ENCODE measurements at regions not wholly inside any gene's neighbourhood (a gene's known extent, or its start where the extent isn't known, plus 50 kb on each side); places are given as distances from the start of the nearest gene placed in this dataset.

GRCh38 chr18:47427923-47428637 is 176.6 kb upstream of the SKOR2 start:
- CTCF ChIA-PET: no interaction called here
- no peak overlapping the region for H3K27ac ChIP-seq (ENCODE audit: low read depth in 1 of 2, low read length in 2 of 2)

GRCh38 chr18:47427072-47427471 is 175.6 kb upstream of the SKOR2 start:
- no peak overlapping the region for H3K27ac ChIP-seq (ENCODE audit: low read depth in 1 of 2, low read length in 2 of 2)
- H3K4me1 ChIP-seq (ENCODE audit: insufficient read depth, low read length): no peaks in the 10 kb centered on the region
- intact Hi-C loops (cut with DNase I, micrococcal nuclease): no loop called here
- DNase-seq (no peak), ATAC-seq (ENCODE audit: poor library complexity) (no peak)
- Mint-ChIP-seq H3K27ac (no peak overlapping the region), H3K27me3 (no peaks in the 10 kb centered on the region), H3K4me1 (ENCODE audit: low read depth) (no peaks in the 10 kb centered on the region), H3K9me3 (no peaks in the 10 kb centered on the region), H3K4me3 (no peak overlapping the region), H3K36me3 (ENCODE audit: low read depth) (no peaks in the 10 kb centered on the region)
- no peaks in the 10 kb centered on the region for H3K36me3 ChIP-seq (ENCODE audit: insufficient read depth, low read length)
- H3K9me3 ChIP-seq (ENCODE audit: control insufficient read depth in 1 of 2, insufficient read depth in 1 of 2, low read length in 2 of 2): peaks cover 0 to 3% of the 10 kb centered on the region in 2 experiments
- no peak for TF ChIP-seq CTCF (IDR thresholded peaks at IDR 0.05)
- ChIA-PET POLR2A (no interaction called here), CTCF (no interaction called here)
- H3K4me3 ChIP-seq (ENCODE audit: low read length): no peak overlapping the region
- no peaks in the 10 kb centered on the region for H3K27me3 ChIP-seq (ENCODE audit: control insufficient read depth in 1 of 2, insufficient read depth in 2 of 2, low read length in 2 of 2)

More at GRCh38 chr18:47427923-47428637, 176.6 kb upstream of the SKOR2 start:
- DNase-seq (no peak), ATAC-seq (ENCODE audit: poor library complexity) (no peak)
- POLR2A ChIA-PET: no interaction called here
- H3K9me3 Mint-ChIP-seq: no peaks in the 10 kb centered on the region
- intact Hi-C loops (cut with DNase I, micrococcal nuclease): no loop called here
- H3K9me3 ChIP-seq (ENCODE audit: control insufficient read depth in 1 of 2, insufficient read depth in 1 of 2, low read length in 2 of 2): peaks cover 0 to 3% of the 10 kb centered on the region in 2 experiments
- H3K36me3 ChIP-seq (ENCODE audit: insufficient read depth, low read length): no peaks in the 10 kb centered on the region
- no peaks in the 10 kb centered on the region for H3K4me1 ChIP-seq (ENCODE audit: insufficient read depth, low read length)
- H3K36me3 Mint-ChIP-seq (ENCODE audit: low read depth): no peaks in the 10 kb centered on the region
- no peaks in the 10 kb centered on the region for H3K4me1 Mint-ChIP-seq (ENCODE audit: low read depth)
- TF ChIP-seq CTCF (IDR thresholded peaks at IDR 0.05): no peak
- H3K27me3 ChIP-seq (ENCODE audit: control insufficient read depth in 1 of 2, insufficient read depth in 2 of 2, low read length in 2 of 2): no peaks in the 10 kb centered on the region
- H3K4me3 Mint-ChIP-seq: no peak overlapping the region
- peaks cover 5% of the 10 kb centered on the region for H3K27me3 Mint-ChIP-seq
- H3K27ac Mint-ChIP-seq: no peak overlapping the region
- no peak overlapping the region for H3K4me3 ChIP-seq (ENCODE audit: low read length)

GRCh38 chr18:47425365-47425764 is 173.9 kb upstream of the SKOR2 start:
- Mint-ChIP-seq H3K4me1 (ENCODE audit: low read depth) (no peaks in the 10 kb centered on the region), H3K4me3 (no peak overlapping the region), H3K27me3 (no peaks in the 10 kb centered on the region), H3K27ac (no peak overlapping the region), H3K9me3 (no peaks in the 10 kb centered on the region), H3K36me3 (ENCODE audit: low read depth) (no peaks in the 10 kb centered on the region)
- ChIA-PET POLR2A (no interaction called here), CTCF (no interaction called here)
- no peak for TF ChIP-seq CTCF (IDR thresholded peaks at IDR 0.05)
- intact Hi-C loops (cut with DNase I, micrococcal nuclease): no loop called here
- Histone ChIP-seq H3K36me3 (ENCODE audit: insufficient read depth, low read length) (no peaks in the 10 kb centered on the region), H3K4me3 (ENCODE audit: low read length) (no peak overlapping the region), H3K27me3 (ENCODE audit: control insufficient read depth in 1 of 2, insufficient read depth in 2 of 2, low read length in 2 of 2) (no peaks in the 10 kb centered on the region), H3K27ac (ENCODE audit: low read depth in 1 of 2, low read length in 2 of 2) (no peak overlapping the region), H3K9me3 (ENCODE audit: control insufficient read depth in 1 of 2, insufficient read depth in 1 of 2, low read length in 2 of 2) (peaks cover 0 to 3% of the 10 kb centered on the region in 2 experiments), H3K4me1 (ENCODE audit: insufficient read depth, low read length) (no peaks in the 10 kb centered on the region)
- DNase-seq: no peak
- ATAC-seq (ENCODE audit: poor library complexity): no peak
